ENCODE measurements at regions not wholly inside any gene's neighbourhood (a gene's known extent, or its start where the extent isn't known, plus 50 kb on each side); places are given as distances from the start of the nearest gene placed in this dataset.

DNA sequence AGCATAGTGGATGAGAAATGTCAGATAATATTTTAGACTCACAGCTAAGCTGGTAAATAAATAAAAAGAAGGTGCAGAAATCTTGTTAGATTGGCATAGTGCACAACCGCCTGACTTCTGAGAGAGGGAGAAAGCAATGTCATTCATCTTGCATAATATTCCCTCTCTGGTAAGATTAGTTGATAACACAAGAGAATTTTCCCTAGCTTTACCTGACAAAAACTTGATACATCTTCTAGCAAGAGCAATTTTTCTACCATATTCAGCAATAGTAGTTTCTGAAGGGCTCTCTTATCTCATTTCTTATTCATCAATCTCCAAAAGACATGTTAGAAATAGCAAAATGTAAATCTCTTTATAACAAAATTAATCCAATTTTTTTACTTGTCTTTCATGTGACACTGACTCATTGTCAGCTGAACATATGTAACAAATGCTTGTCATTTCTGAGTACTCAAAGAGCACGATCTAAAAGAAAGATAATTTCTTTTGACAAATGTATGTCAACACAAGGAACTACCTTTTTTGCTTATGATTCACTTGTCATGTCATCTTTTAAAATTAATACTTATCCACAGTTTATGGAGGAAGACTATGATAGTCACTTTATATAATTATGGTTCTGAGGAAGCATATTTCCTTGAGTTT is 240.0 kb downstream of the ARAP2 start:
- no peak for ATAC-seq
- 71 to 74% methylated on average over 2 of the region's 2 CpGs for WGBS, 2 donors
- Histone ChIP-seq H3K36me3 (no peaks in the 10 kb centered on the region), H3K27me3 (no peaks in the 10 kb centered on the region), H3K9me3 (peaks cover 0 to 4% (median 0%) of the 10 kb centered on the region in 11 donors), H3K4me1 (no peaks in the 10 kb centered on the region), H3K27ac (no peak overlapping the region), H3K4me3 (no peak overlapping the region)
- intact Hi-C loops (cut with DNase I), result no loop called here
- no peak for TF ChIP-seq CTCF (IDR thresholded peaks at IDR 0.05)
- DNase-seq, result no peak

GRCh38 chr4:36006226-36006625 is 238.1 kb downstream of the ARAP2 start:
- TF ChIP-seq CTCF (IDR thresholded peaks at IDR 0.05), result no peak
- no peak overlapping the region for H3K27ac ChIP-seq
- H3K9me3 ChIP-seq, result peaks cover 0 to 4% (median 0%) of the 10 kb centered on the region in 11 donors
- WGBS, 2 donors, result 65 to 75% methylated on average over 5 of the region's 5 CpGs
- no peaks in the 10 kb centered on the region for H3K27me3 ChIP-seq
- DNase-seq (no peak), ATAC-seq (no peak)
- H3K4me1 ChIP-seq, result no peaks in the 10 kb centered on the region
- H3K4me3 ChIP-seq, result no peak overlapping the region
- intact Hi-C loops (cut with DNase I), result no loop called here
- H3K36me3 ChIP-seq, result no peaks in the 10 kb centered on the region

- intact Hi-C loops (cut with DNase I), result no loop called here
- 69 to 78% methylated on average over 4 of the region's 4 CpGs for WGBS, 2 donors
- ATAC-seq (no peak), DNase-seq (no peak)
- H3K4me1 ChIP-seq, result no peaks in the 10 kb centered on the region
- no peak for TF ChIP-seq CTCF (IDR thresholded peaks at IDR 0.05)
- H3K9me3 ChIP-seq, result peaks cover 0 to 4% (median 0%) of the 10 kb centered on the region in 11 donors
- no peaks in the 10 kb centered on the region for H3K36me3 ChIP-seq
- no peak overlapping the region for H3K4me3 ChIP-seq
- no peak overlapping the region for H3K27ac ChIP-seq
- no peaks in the 10 kb centered on the region for H3K27me3 ChIP-seq
Observed at GRCh38 chr4:36010397-36010929, 233.9 kb downstream of the ARAP2 start.

GRCh38 chr4:36011381-36011780 is 232.9 kb downstream of the ARAP2 start:
- Histone ChIP-seq H3K36me3 (no peaks in the 10 kb centered on the region), H3K4me1 (no peaks in the 10 kb centered on the region), H3K4me3 (no peak overlapping the region), H3K27ac (no peak overlapping the region), H3K27me3 (no peaks in the 10 kb centered on the region), H3K9me3 (peaks cover 0 to 5% (median 0%) of the 10 kb centered on the region in 11 donors)
- no peak for TF ChIP-seq CTCF (IDR thresholded peaks at IDR 0.05)
- DNase-seq (no peak), ATAC-seq (no peak)
- intact Hi-C loops (cut with DNase I), result no loop called here
